K562 (cell line): ENCODE measurements at regions not wholly inside any gene's neighbourhood (a gene's known extent, or its start where the extent isn't known, plus 50 kb on each side); places are given as distances from the start of the nearest gene placed in this dataset.
A peak's percentile ranks its signal among the peaks of the same experiment; 100 is the strongest.

Experiments
- ATAC-seq: fragments of 200-7000 bp; cut with Tn5 transposase; 3 replicates; pipeline ENCODE4 v1.9.1; 2020; ENCODE audit warnings: moderate library complexity
- BruUV-seq: library from RNA; stranded (reverse); fragments of 400-500 nt; replicated peaks from 2 replicates; lab custom pipeline; 2021; lab: Mats Ljungman, UMichigan
- CTCF ChIA-PET: fragments of 300-600 bp; formaldehyde crosslinking; extraction: SDS; loops from one replicate; lab custom pipeline; 2021; ENCODE audit warnings: low intra/inter-chr PET ratio; lab: Yijun Ruan, JAX
- POLR2A ChIA-PET: fragments of 300-600, 350-650 bp; sonication (Branson Sonifier 250); formaldehyde crosslinking; extraction: SDS; loops from one replicate; lab custom pipeline; 2021; ENCODE audit warnings: antibody characterized with exemption, inconsistent platforms; lab: Yijun Ruan, JAX
- DNase-seq, 4 experiments: peaks; one replicate each; pipeline versions ENCODE4 v3.0.0 to v3.0.0-alpha.2; 2011 to 2018; ENCODE audit warnings: low spot score in 3 of 4, mixed read lengths in 3 of 4; ENCODE audit errors: extremely low read depth in 1 of 4
- FAIRE-seq: peaks from 2 replicates; lab custom pipeline; 2011; peaks lifted over from hg19 to GRCh38; lab: Jason Lieb, UNC
- H2AFZ ChIP-seq: 2 replicates; pipeline ENCODE4 v1.6.0; 2011; ENCODE audit warnings: low read depth, low read length, control low read depth, inconsistent platforms
- H3K27ac ChIP-seq: fragments of 200-600 bp; 3 replicates; pipeline ENCODE4 v1.8.0; 2011; ENCODE audit warnings: low read depth, mild to moderate bottlenecking, control low read depth, inconsistent platforms, low read length, moderate library complexity, mixed read lengths; ENCODE audit errors: extremely low read depth
- H3K27me3 ChIP-seq, 2 experiments: fragments of 300-600 bp in 1 of 2; 2 replicates in 1 of 2; 3 replicates in 1 of 2; pipeline versions ENCODE4 v1.6.0 to v1.8.0; 2011; ENCODE audit warnings: inconsistent platforms in 2 of 2, low read length in 2 of 2, mild to moderate bottlenecking in 1 of 2, mixed read lengths in 1 of 2, moderate library complexity in 1 of 2; ENCODE audit not compliant: control insufficient read depth in 2 of 2, insufficient read depth in 2 of 2
- H3K36me3 ChIP-seq: fragments of 300-600 bp; 3 replicates; pipeline ENCODE4 v1.8.0; 2011; ENCODE audit warnings: mild to moderate bottlenecking, low read length, inconsistent platforms; ENCODE audit not compliant: control insufficient read depth, insufficient read depth
- H3K4me1 ChIP-seq, 2 experiments: fragments of 200-600 bp in 1 of 2; replicated peaks in 1 of 2; 2 replicates in 1 of 2; 3 replicates in 1 of 2; pipeline versions ENCODE4 v1.5.1 to v1.8.0; 2011; ENCODE audit warnings: inconsistent platforms in 2 of 2, low read length in 2 of 2, mild to moderate bottlenecking in 1 of 2, mixed read lengths in 1 of 2, moderate library complexity in 1 of 2; ENCODE audit not compliant: control insufficient read depth in 2 of 2, insufficient read depth in 2 of 2
- H3K4me2 ChIP-seq: 2 replicates; pipeline ENCODE4 v1.6.1; 2011; ENCODE audit warnings: low read length, control low read depth, inconsistent platforms, mixed read lengths; ENCODE audit not compliant: insufficient read depth
- H3K4me3 ChIP-seq: fragments of 200-600 bp; sonication (generic), shearing (Covaris generic); 2 replicates; pipeline ENCODE4 v1.5.1; 2016; ENCODE audit warnings: control low read depth, inconsistent platforms
- H3K79me2 ChIP-seq: fragments of 200-600 bp; 3 replicates; pipeline ENCODE4 v1.8.0; 2011; ENCODE audit warnings: low read length, inconsistent platforms; ENCODE audit not compliant: control insufficient read depth, insufficient read depth
- H3K9ac ChIP-seq, 2 experiments: 2 replicates each; pipeline versions ENCODE4 v1.6.0 to v1.6.1; 2011; ENCODE audit warnings: low read depth in 2 of 2, low read length in 2 of 2, control low read depth in 1 of 2, inconsistent platforms in 1 of 2, mild to moderate bottlenecking in 1 of 2, mixed read lengths in 1 of 2; ENCODE audit not compliant: insufficient read depth in 1 of 2
- H3K9me1 ChIP-seq: one replicate; pipeline ENCODE4 v1.6.0; 2011; ENCODE audit warnings: inconsistent platforms, mild to moderate bottlenecking, low read length, moderate library complexity; ENCODE audit not compliant: control insufficient read depth, insufficient read depth
- H3K9me3 ChIP-seq: replicated peaks from 2 replicates; pipeline ENCODE4 v1.5.1; 2011; ENCODE audit warnings: low read depth, low read length, inconsistent platforms; ENCODE audit not compliant: control insufficient read depth, insufficient read depth
- H4K20me1 ChIP-seq: replicated peaks from 2 replicates; pipeline ENCODE4 v1.6.1; 2011; ENCODE audit warnings: low read length, inconsistent platforms, mixed read lengths; ENCODE audit not compliant: control insufficient read depth, insufficient read depth
- C11orf30 ChIP-seq: fragments of 450-650 bp; IDR thresholded peaks from 2 replicates; pipeline ENCODE4 v1.6.1; 2016; ENCODE audit warnings: low read depth, mild to moderate bottlenecking
- HDGF ChIP-seq: fragments of 450-650 bp; IDR thresholded peaks from 2 replicates; pipeline ENCODE4 v1.6.1; 2016
- MAFG ChIP-seq: fragments of 450-650 bp; conservative IDR thresholded peaks from 2 replicates; pipeline ENCODE4 v1.6.1; 2016; ENCODE audit warnings: missing genetic modification characterization, missing compliant biosample characterization
- NONO ChIP-seq, 2 experiments: fragments of 200-400 bp in 1 of 2; fragments of 450-650 bp in 1 of 2; formaldehyde crosslinking in 1 of 2; IDR thresholded peaks; 2 replicates each; pipeline ENCODE4 v1.6.1; 2017; ENCODE audit warnings: low read depth in 2 of 2, mild to moderate bottlenecking in 2 of 2, moderate library complexity in 2 of 2, low read length in 1 of 2
- RNF2 ChIP-seq: sonication (generic); IDR thresholded peaks from 2 replicates; pipeline ENCODE4 v1.6.1; 2016
- SMARCA5 ChIP-seq: fragments of 450-650 bp; IDR thresholded peaks from 2 replicates; pipeline ENCODE4 v1.6.1; 2016
- TAF1 ChIP-seq: IDR thresholded peaks from 2 replicates; pipeline ENCODE4 v1.6.1; 2011; ENCODE audit warnings: mild to moderate bottlenecking, low read length, moderate library complexity; ENCODE audit not compliant: insufficient read depth, control insufficient read depth, severe bottlenecking; ENCODE audit errors: extremely low read depth
- ZNF316 ChIP-seq: fragments of 450-650 bp; IDR thresholded peaks from 2 replicates; pipeline ENCODE4 v1.6.1; 2016
- ZNF785 ChIP-seq: fragments of 250-450 bp; sonication (Bioruptor Pico); IDR thresholded peaks from 2 replicates; pipeline ENCODE4 v1.4.0; 2020; ENCODE audit warnings: mild to moderate bottlenecking
- ZNF79 ChIP-seq: fragments of 250-450 bp; sonication (Bioruptor Pico); IDR thresholded peaks from 2 replicates; pipeline ENCODE4 v1.4.0; 2020; ENCODE audit warnings: low read depth, mild to moderate bottlenecking, moderate library complexity
- WGBS: fragments of 100-300 bp; shearing (Covaris generic); methylation state at CpG from one replicate; pipeline ENCODE4 v1.1.6; 2016; ENCODE audit warnings: low coverage, mixed read lengths; ENCODE audit not compliant: insufficient coverage; ENCODE audit errors: missing lambda C conversion rate; 5-methylcytosine and 5-hydroxymethylcytosine counted together
- in situ Hi-C: fragments of 300-500 bp; cut with MboI; formaldehyde crosslinking; loops from 4 replicates; pipeline ENCODE4 v1.15.0; 2018; ENCODE audit warnings: inconsistent platforms, mixed read lengths
- intact Hi-C: fragments of 100-400 bp; cut with micrococcal nuclease; formaldehyde crosslinking; loops from 2 replicates; pipeline ENCODE4 v1.14.2; 2022
- TF ChIP-seq, protein P1 (sequence below): fragments of 250-450 bp; sonication (Bioruptor Pico); IDR thresholded peaks from 2 replicates; pipeline ENCODE4 v1.9.0; 2021; ENCODE audit warnings: mild to moderate bottlenecking
- TF ChIP-seq, protein P2 (sequence below): sonication (generic); formaldehyde crosslinking; IDR thresholded peaks from 2 replicates; pipeline ENCODE4 v1.8.0; 2023; ENCODE audit warnings: missing genetic modification reagents, mild to moderate bottlenecking, borderline replicate concordance

DNA sequence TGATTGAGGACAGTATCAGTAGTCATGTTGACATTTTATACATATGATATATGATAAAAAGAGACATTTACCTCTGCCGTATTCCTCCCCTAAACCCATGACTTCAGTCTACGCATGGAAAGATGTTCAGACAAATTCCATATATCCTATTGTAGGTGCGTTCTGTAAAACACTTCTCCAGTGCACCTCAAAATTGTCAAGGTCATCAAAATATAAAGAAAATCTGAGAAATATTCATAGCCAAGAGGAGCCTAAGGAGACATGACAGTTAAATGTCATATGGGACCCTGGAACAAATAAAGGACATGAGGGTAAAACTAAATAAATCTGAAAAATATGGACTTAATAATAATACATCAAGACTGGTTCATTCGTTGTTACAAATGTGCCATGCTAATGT, 71.5 kb downstream of the CCER1 start:
- FAIRE-seq (no peak), DNase-seq (no peak), ATAC-seq (no peak)
- no peaks in the 10 kb centered on the region for H3K9me3 ChIP-seq
- BruUV-seq, result no TSS peak
- in situ Hi-C loops (no loop called here), intact Hi-C loops (no loop called here)
- no peak overlapping the region for H3K27ac ChIP-seq
- H3K4me2 ChIP-seq, result no peak overlapping the region
- no peaks in the 10 kb centered on the region for H3K9me1 ChIP-seq
- H3K4me1 ChIP-seq, result no peaks in the 10 kb centered on the region
- POLR2A ChIA-PET, result no interaction called here
- H3K9ac ChIP-seq, result no peak overlapping the region
- H3K36me3 ChIP-seq, result no peaks in the 10 kb centered on the region
- 0% methylated on average over 4 of the region's 4 CpGs for WGBS
- no peak overlapping the region for H3K4me3 ChIP-seq
- H3K27me3 ChIP-seq, result no peaks in the 10 kb centered on the region
- H2AFZ ChIP-seq, result no peak overlapping the region
- CTCF ChIA-PET, result no interaction called here
- no peaks in the 10 kb centered on the region for H3K79me2 ChIP-seq
- no peaks in the 10 kb centered on the region for H4K20me1 ChIP-seq
- TF ChIP-seq C11orf30 (peak; percentile 14; the same call in 1 of the 2 replicates), ZNF79 (CRISPR knock-in tag) (no peak), HDGF (no peak), SMARCA5 (no peak), ZNF316 (peak; percentile 18; the same call in 1 of the 2 replicates), RNF2 (no peak), ZNF785 (CRISPR knock-in tag) (no peak), MAFG (tag) (0 out of 2 replicates have a peak, but pooled peaks have one; percentile 19)
- TF ChIP-seq, protein P1, sequence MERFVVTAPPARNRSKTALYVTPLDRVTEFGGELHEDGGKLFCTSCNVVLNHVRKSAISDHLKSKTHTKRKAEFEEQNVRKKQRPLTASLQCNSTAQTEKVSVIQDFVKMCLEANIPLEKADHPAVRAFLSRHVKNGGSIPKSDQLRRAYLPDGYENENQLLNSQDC, result no peak

DNA sequence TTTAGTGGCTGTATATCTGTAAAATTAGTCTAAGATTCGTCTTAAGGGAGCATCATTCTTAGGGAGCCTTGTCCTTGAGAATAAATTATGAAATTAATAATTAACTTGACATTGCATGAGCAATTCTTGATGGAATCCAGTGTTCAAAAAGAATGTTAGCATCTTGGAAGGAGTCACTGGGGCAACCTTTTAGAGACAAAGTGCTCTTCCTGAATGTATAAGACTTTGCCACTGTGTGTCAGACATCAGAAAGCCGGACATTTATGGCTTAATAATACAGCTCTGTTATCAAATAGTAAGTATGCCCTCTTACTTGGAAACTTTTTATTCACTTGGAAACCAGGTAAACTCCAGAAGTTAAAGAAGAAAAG, 83.3 kb downstream of the CCER1 start:
- no TSS peak for BruUV-seq
- DNase-seq (no peak), ATAC-seq (no peak), FAIRE-seq (no peak)
- H3K9me3 ChIP-seq, result no peaks in the 10 kb centered on the region; the same call in 1 of the 2 replicates
- WGBS, result 0% methylated on average over 2 of the region's 2 CpGs
- no peak overlapping the region for H3K4me3 ChIP-seq
- CTCF ChIA-PET, result no interaction called here
- intact Hi-C loops, result no loop called here
- no peak overlapping the region for H2AFZ ChIP-seq
- no peaks in the 10 kb centered on the region for H3K36me3 ChIP-seq
- no peaks in the 10 kb centered on the region for H4K20me1 ChIP-seq
- POLR2A ChIA-PET, result no interaction called here
- no peaks in the 10 kb centered on the region for H3K9me1 ChIP-seq
- in situ Hi-C loops, result no loop called here
- H3K9ac ChIP-seq, result no peak overlapping the region
- H3K4me2 ChIP-seq, result no peak overlapping the region
- H3K79me2 ChIP-seq, result no peaks in the 10 kb centered on the region
- H3K4me1 ChIP-seq, result no peaks in the 10 kb centered on the region
- H3K27ac ChIP-seq, result no peak overlapping the region
- H3K27me3 ChIP-seq, result no peaks in the 10 kb centered on the region
- no peak for TF ChIP-seq TAF1
- TF ChIP-seq, protein P2, sequence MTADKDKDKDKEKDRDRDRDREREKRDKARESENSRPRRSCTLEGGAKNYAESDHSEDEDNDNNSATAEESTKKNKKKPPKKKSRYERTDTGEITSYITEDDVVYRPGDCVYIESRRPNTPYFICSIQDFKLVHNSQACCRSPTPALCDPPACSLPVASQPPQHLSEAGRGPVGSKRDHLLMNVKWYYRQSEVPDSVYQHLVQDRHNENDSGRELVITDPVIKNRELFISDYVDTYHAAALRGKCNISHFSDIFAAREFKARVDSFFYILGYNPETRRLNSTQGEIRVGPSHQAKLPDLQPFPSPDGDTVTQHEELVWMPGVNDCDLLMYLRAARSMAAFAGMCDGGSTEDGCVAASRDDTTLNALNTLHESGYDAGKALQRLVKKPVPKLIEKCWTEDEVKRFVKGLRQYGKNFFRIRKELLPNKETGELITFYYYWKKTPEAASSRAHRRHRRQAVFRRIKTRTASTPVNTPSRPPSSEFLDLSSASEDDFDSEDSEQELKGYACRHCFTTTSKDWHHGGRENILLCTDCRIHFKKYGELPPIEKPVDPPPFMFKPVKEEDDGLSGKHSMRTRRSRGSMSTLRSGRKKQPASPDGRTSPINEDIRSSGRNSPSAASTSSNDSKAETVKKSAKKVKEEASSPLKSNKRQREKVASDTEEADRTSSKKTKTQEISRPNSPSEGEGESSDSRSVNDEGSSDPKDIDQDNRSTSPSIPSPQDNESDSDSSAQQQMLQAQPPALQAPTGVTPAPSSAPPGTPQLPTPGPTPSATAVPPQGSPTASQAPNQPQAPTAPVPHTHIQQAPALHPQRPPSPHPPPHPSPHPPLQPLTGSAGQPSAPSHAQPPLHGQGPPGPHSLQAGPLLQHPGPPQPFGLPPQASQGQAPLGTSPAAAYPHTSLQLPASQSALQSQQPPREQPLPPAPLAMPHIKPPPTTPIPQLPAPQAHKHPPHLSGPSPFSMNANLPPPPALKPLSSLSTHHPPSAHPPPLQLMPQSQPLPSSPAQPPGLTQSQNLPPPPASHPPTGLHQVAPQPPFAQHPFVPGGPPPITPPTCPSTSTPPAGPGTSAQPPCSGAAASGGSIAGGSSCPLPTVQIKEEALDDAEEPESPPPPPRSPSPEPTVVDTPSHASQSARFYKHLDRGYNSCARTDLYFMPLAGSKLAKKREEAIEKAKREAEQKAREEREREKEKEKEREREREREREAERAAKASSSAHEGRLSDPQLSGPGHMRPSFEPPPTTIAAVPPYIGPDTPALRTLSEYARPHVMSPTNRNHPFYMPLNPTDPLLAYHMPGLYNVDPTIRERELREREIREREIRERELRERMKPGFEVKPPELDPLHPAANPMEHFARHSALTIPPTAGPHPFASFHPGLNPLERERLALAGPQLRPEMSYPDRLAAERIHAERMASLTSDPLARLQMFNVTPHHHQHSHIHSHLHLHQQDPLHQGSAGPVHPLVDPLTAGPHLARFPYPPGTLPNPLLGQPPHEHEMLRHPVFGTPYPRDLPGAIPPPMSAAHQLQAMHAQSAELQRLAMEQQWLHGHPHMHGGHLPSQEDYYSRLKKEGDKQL (CRISPR knock-in tag), result no peak
- no peak for TF ChIP-seq NONO (IDR thresholded peaks at IDR 0.05; ENCODE audit: low read depth in 2 of 2, low read length in 1 of 2)
